ENCODE measurements at regions not wholly inside any gene's neighbourhood (a gene's known extent, or its start where the extent isn't known, plus 50 kb on each side); places are given as distances from the start of the nearest gene placed in this dataset.
"Not testable (repeated sequence)": the region's sequence is repeated elsewhere in the genome, so short reads cannot be mapped to it uniquely, and the experiment has no call there.

DNA sequence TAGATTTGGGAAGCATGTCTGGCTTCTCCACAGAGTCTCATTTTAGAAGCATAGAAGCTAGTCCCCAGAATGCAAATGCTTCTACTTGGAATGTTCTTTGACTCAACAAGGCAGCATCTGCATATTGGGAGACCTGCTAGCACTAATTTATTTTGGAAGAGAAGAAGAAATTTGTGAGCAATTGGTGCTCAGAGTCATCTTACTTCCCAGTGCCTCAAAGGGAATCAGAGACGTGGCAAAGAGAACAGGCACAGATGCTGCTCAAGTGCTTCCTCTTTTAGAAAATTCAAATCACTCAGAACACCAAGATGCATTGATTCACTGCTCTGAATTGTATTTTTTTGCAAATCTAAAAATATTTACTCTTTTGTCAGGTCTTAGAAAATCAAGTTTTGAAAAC is 255.7 kb downstream of the BRINP2 start:
- in situ Hi-C loops (cut with HindIII; ENCODE audit: low pct_unique_long_range_greater_than_20kb, low sequenced_read_pairs): no loop called here
- no peak for DNase-seq (ENCODE audit: low read depth)

- in situ Hi-C loops (cut with HindIII; ENCODE audit: low pct_unique_long_range_greater_than_20kb, low sequenced_read_pairs): no loop called here
- no peak for DNase-seq (ENCODE audit: low read depth)
Observed at GRCh38 chr1:177425199-177425598, 254.4 kb downstream of the BRINP2 start.

DNA sequence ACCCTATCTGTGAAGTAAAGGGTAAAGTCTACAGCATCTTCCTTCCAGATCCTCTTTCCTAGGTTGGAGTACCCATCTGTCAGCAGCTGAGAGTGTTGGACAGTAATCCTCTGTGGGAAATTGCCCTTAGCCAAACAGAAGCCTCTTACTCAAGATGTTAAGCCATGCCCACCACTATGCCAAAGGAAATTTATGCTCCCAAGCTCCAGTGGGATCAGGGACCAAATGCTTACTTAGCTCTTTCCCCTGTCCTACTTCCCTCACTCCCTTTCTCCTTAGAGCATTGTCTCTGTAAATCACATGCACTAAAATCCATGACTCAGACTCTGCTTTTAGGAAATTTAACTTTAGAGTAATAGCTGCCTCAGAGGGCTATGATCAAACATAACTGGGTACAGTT is 254.0 kb downstream of the BRINP2 start:
- in situ Hi-C loops (cut with HindIII; ENCODE audit: low pct_unique_long_range_greater_than_20kb, low sequenced_read_pairs): no loop called here
- no peak for DNase-seq (ENCODE audit: low read depth)

DNA sequence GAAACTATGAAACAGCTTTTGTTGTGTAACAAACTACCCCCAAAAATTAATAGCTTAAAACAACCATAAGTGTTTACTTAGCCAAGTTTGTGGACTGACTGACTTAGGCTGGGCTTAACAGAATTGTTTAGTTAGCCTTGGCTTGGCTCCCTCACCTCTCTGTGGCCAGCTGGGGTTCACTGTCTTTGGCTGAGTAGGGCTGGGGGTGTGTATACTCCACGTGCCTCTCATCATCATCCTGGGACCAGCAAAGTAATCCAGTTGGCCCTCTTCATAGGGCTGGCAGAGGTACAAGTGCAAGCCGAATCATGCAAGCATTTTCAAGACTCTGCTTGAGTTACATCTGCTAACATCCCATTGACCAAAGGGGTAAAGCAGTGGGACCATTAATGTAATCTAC is 252.3 kb downstream of the BRINP2 start:
- DNase-seq (ENCODE audit: low read depth): no peak
- in situ Hi-C loops (cut with HindIII; ENCODE audit: low pct_unique_long_range_greater_than_20kb, low sequenced_read_pairs): no loop called here

- no peak for DNase-seq (ENCODE audit: low read depth)
- in situ Hi-C loops (cut with HindIII; ENCODE audit: low pct_unique_long_range_greater_than_20kb, low sequenced_read_pairs): no loop called here
Observed at GRCh38 chr1:177413982-177414596, 243.3 kb downstream of the BRINP2 start.

- in situ Hi-C loops (cut with HindIII; ENCODE audit: low pct_unique_long_range_greater_than_20kb, low sequenced_read_pairs): no loop called here
Observed at GRCh38 chr1:177411381-177411780, 240.6 kb downstream of the BRINP2 start.

DNA sequence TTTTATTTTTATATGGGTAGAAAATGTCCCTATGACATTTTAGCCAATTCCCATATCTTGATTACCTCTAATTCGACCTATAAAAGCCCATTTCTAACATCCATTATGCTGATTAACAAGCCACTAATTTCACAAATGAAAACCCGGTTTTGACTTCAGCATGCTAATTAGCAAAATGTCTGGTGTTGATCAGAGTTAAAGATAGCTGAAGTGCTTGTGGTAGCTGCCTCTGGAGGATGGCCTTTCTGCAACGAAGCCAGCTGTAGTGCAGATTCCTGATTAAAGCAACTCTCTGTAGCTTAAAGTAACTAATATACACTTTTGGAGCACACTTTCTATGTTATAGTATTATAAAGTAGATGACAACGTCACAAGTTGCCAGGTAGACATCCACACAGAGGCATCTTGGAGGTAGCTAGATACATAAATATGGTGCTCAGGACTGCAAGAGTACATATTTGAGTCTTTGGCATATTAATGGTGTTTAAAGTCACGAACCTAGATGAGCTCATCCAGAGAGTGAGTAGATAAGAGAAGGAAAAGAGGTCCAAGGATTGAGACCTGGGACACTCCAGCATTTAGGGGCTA is 239.5 kb downstream of the BRINP2 start:
- DNase-seq (ENCODE audit: low read depth): no peak
- in situ Hi-C loops (cut with HindIII; ENCODE audit: low pct_unique_long_range_greater_than_20kb, low sequenced_read_pairs): no loop called here

More at GRCh38 chr1:177411381-177411780, 240.6 kb downstream of the BRINP2 start:
- DNase-seq (ENCODE audit: low read depth): no peak

DNA sequence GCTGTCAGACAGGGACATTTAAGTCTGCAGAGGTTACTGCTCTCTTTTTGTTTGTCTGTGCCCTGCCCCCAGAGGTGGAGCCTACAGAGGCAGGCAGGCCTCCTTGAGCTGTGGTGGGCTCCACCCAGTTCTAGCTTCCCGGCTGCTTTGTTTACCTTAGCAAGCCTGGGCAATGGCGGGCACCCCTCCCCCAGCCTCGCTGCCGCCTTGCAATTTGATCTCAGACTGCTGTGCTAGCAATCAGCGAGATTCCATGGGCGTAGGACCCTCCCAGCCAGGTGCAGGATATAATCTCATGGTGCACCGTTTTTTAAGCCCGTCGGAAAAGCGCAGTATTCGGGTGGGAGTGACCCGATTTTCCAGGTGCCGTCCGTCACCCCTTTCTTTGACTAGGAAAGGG is 235.6 kb downstream of the BRINP2 start:
- DNase-seq (ENCODE audit: low read depth); in situ Hi-C loops (cut with HindIII; ENCODE audit: low pct_unique_long_range_greater_than_20kb, low sequenced_read_pairs): not testable (repeated sequence)

DNA sequence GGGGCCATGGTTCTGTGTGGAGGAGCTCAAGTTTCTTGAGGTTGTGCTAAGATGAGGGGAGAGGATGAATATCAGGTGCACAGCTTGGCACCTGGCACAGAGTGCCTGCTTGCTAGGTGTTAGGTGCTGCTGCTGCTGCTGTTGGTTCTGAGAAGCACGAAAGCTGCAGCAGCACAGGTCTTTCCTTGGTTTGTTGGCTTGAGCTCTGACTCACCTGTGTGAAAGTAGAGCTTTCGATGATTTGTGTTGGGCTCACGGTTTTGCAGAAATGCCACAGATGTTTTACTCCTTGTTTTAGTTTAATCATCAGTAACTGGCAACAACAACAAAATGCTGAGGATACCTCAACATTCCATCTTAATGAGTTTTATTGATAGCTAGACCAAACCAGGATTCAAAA is 221.6 kb downstream of the BRINP2 start:
- DNase-seq (ENCODE audit: low read depth): no peak
- in situ Hi-C loops (cut with HindIII; ENCODE audit: low pct_unique_long_range_greater_than_20kb, low sequenced_read_pairs): no loop called here

DNA sequence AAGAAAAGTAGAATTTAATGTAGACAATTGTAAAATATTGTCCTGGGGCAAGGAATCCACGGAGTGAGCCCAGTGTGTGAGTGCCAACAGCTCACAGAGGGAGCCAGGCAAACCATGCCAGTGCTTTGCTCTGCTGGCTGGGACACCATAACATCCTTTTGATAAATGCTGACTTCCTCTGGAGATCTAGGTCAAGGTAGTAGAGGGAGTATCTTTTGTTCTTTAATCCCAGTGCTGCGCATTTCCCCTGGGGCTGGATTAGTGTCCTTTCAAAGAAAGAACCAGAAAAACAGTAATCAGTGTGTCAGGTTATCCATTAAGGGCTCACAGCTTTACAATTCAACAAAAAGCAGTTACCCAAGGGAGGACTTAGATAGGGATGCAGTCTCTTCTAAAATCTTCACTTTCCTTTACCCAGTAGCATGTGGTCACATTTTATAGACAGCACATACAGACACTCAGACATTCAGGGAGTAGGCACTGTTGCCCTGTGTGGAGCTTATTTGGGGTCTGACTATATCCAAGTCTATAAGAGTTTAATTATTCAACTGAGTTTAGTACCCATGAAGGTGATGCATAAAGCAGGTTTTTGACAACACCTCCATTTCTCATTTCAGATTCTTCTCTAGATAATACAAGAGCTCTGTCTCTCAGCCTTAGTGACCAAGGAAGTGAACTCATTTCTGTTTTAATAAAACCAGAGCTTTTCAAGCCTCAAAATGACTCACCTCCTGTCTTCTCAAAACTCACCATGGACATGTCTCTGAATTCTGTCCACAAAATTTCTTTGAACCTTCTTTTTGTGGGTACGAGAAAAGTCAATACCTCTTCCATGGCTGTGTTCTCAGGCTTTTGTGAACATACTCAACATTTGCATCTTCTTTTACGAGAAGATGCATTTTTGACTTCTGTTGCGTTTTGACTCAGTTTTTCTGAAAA is 215.3 kb downstream of the BRINP2 start:
- no peak for DNase-seq (ENCODE audit: low read depth)
- in situ Hi-C loops (cut with HindIII; ENCODE audit: low pct_unique_long_range_greater_than_20kb, low sequenced_read_pairs): no loop called here

DNA sequence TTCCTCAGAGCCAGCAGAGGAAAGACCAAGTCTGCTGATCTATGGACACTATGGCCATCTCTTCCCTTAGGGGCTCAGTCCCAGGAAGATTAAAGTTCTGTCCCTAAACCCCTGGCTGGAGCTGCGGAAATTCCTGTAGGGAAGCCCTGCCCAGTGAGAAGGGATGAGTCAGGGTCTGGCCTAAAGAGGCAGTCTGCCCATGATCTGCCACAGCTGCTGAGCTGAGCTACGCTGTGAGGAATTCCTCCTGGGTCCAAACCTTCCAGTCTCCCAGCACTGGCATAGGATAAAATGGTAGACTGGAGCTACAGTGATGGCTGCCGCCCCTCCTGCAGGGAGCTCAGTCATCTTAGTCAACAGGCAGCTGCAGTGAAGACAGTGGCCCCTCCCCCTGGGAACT is 213.7 kb downstream of the BRINP2 start:
- DNase-seq (ENCODE audit: low read depth): no peak
- in situ Hi-C loops (cut with HindIII; ENCODE audit: low pct_unique_long_range_greater_than_20kb, low sequenced_read_pairs): no loop called here

DNA sequence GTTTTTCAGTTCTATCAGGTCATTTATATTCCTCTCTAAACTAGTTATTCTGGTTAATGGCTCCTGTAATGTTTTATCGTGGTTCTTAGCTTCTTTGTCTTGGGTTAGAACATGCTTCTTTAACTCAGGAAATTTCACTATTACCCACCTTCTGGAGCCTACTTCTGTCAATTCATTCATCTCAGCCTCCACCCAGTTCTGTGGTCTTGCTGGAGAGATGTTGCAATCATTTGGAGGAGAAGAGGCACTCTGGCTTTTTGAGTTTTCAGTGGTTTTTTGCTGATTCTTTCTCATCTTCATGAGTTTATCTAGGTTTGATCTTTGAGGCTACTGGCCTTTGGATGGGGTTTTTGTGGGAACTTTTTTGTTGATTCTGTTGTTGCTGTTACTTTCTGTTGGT is 213.0 kb downstream of the BRINP2 start:
- DNase-seq (ENCODE audit: low read depth): no peak
- in situ Hi-C loops (cut with HindIII; ENCODE audit: low pct_unique_long_range_greater_than_20kb, low sequenced_read_pairs): no loop called here

GRCh38 chr1:177377866-177378265 is 207.1 kb downstream of the BRINP2 start:
- no peak for DNase-seq (ENCODE audit: low read depth)
- in situ Hi-C loops (cut with HindIII; ENCODE audit: low pct_unique_long_range_greater_than_20kb, low sequenced_read_pairs): no loop called here

DNA sequence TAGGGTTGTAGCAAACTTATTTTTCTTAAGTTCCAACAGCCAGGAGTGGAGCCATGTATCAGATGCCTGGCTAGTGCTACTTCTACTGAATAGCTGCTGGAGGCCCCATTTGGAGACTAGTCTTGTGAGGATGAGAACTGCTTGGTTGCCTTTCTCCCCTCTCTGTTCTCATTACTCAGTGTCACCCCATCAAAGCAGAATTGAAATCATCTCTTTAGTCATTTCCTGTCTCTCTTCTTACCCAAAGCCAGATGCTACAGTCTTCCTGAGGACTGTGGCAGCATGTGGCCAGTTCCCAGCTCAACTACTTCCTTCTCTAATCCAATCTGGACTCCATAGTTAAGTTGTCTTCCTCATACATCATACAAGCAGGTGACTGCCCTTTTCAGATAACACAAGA is 197.5 kb downstream of the BRINP2 start:
- in situ Hi-C loops (cut with HindIII; ENCODE audit: low pct_unique_long_range_greater_than_20kb, low sequenced_read_pairs): no loop called here
- no peak for DNase-seq (ENCODE audit: low read depth)

DNA sequence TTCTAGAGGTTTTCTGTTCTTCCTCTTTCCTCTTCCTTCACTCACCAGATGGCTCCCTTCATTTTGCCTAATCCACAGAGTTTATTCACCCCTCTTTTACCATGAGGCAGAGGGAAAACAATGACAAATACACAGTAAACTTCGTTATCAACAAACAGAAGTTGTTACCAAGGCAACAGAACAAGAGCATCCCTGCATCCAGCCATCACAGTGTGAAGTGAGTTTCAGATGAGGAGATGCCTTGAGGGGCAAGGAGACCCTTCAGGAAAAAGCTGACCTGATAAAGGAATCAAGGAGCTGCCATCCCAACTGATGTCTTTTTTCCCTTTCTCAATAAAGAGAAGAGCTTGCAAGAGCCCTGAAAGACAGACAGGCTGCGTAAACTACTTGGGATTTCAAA is 195.3 kb downstream of the BRINP2 start:
- DNase-seq (ENCODE audit: low read depth): no peak
- in situ Hi-C loops (cut with HindIII; ENCODE audit: low pct_unique_long_range_greater_than_20kb, low sequenced_read_pairs): no loop called here

DNA sequence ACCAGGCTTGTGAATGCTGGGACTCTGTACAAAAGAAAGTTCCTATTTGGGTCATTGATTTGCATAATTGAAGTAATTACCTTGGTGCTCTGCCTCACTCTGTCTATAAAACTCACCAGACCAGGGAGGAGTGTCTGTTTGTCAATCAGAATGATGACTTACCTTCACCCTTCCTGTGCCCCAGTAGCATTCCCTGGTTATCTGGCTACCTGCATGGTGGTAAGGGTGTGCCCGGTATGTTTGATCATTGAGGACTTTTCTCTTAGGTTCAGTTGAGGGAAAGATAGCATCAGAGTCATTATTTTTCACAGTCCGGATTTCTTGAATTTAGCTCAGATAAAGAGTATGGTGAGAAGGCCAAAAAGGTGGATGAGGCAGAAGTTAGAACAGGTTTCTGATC is 190.0 kb downstream of the BRINP2 start:
- in situ Hi-C loops (cut with HindIII; ENCODE audit: low pct_unique_long_range_greater_than_20kb, low sequenced_read_pairs): no loop called here
- DNase-seq (ENCODE audit: low read depth): no peak

DNA sequence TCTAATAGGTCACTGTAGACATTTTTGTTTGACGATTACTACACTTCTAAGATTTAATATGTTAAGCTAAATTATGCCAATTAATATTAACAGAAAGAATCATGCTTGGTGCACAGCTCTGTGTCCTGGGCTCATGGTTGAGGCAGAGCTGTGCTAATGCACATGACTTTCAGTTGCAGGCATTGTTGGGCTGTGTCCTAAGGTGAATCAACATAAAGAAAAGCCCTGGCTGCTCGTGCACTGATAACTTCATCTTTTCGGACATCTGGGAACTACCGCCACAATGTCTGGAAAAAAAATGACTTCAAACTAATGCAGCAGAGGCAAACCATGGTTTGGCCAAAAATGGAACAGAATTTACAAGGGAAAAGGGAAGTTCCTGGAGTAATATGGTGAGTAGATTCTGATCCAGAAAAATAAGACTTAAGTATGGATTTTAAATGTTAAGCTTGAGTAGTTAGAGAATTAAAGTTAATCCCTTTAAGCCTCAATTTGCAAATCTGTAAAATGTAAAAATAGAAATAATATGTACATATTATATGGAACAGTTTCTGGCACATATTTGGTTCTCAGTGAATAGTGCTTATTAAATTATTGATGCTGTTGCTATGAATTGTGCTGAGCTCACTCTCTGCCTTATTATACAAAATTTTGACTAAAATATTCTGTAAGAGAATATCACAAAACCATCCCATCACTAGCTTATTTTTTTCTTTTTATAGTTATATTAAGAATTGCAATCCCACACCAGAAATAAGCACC is 186.1 kb downstream of the BRINP2 start:
- DNase-seq (ENCODE audit: low read depth): no peak
- in situ Hi-C loops (cut with HindIII; ENCODE audit: low pct_unique_long_range_greater_than_20kb, low sequenced_read_pairs): no loop called here

DNA sequence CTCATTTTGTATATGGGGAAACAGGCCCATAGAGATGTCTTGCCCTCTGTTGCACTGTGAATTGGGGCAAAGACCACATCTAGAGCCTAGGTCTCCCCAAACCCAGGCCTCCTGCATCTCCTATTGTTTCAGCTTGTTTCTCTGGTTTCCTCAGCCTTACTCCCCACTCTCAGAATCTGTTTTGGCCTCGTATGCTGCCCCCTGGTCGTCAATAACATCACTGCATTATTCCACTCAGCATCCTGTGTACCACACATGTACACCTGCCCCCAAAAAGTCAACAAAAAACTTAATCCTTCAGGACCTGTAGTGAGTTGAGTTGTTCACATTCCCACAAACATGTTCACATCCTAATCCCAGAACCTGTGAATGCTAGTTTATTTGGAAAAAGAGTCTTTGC is 184.8 kb downstream of the BRINP2 start:
- DNase-seq (ENCODE audit: low read depth): peak; percentile 12

DNA sequence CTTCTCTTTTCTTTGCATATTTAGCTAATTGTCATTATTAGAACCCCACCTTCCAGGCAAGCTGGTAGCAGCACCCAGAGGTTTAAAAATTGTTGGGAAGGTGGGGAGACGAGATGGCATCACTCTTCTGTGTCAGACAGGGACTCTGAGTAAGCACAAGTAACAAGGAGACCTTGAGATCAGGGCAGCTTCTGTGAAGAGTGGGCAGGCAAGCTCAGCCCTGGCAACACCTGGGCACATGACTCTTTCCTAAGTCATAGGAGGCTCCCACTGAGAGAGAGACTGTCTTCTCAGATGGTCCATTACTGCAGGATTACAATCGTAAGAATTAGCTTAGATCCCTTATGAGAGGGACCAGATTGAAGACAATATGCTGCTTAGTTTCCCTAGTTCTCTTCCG is 183.5 kb downstream of the BRINP2 start:
- no peak for DNase-seq (ENCODE audit: low read depth)
- in situ Hi-C loops (cut with HindIII; ENCODE audit: low pct_unique_long_range_greater_than_20kb, low sequenced_read_pairs): no loop called here

More for the DNA sequence above, 184.8 kb downstream of the BRINP2 start:
- in situ Hi-C loops (cut with HindIII; ENCODE audit: low pct_unique_long_range_greater_than_20kb, low sequenced_read_pairs): no loop called here
